Astrocyte of the spinal cord (primary cell): ENCODE measurements at regions not wholly inside any gene's neighbourhood (a gene's known extent, or its start where the extent isn't known, plus 50 kb on each side); places are given as distances from the start of the nearest gene placed in this dataset.

Experiments
- DNase-seq: peaks from one replicate; pipeline ENCODE4 v3.0.0; 2011; ENCODE audit warnings: low read depth, low spot score
- H3K4me3 ChIP-seq: 2 replicates; pipeline ENCODE4 v1.5.1; 2011; ENCODE audit warnings: low read depth, mild to moderate bottlenecking, low read length, moderate library complexity
- in situ Hi-C: cut with HindIII; loops from 2 replicates; pipeline ENCODE4 v1.10.0; 2017; ENCODE audit warnings: low sequenced_read_pairs
- TF ChIP-seq, protein P1 (sequence below): IDR thresholded peaks from 2 replicates; pipeline ENCODE4 v1.5.1; 2012; ENCODE audit warnings: low read depth, mild to moderate bottlenecking, low read length, inconsistent platforms

DNA sequence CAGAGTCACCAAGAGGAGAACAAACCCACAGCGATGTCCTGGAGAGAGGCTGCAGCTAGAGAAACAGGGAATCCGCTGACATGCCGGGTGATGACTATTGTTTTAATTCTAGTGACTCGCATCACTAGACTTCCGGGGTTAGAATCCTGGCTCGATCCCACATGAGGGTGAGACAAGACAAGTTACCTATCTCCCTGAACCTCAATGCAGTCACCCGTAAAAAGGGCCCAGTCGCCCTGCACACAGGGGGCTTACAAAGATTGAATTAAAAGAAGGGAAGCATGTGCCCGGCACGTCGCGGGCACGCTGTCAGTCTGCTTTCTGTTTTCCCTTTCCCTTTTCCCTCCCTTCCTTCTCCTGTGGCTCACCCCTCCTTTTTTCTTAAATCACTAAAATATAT is 212.9 kb upstream of the FOXF1 start:
- TF ChIP-seq, protein P1, sequence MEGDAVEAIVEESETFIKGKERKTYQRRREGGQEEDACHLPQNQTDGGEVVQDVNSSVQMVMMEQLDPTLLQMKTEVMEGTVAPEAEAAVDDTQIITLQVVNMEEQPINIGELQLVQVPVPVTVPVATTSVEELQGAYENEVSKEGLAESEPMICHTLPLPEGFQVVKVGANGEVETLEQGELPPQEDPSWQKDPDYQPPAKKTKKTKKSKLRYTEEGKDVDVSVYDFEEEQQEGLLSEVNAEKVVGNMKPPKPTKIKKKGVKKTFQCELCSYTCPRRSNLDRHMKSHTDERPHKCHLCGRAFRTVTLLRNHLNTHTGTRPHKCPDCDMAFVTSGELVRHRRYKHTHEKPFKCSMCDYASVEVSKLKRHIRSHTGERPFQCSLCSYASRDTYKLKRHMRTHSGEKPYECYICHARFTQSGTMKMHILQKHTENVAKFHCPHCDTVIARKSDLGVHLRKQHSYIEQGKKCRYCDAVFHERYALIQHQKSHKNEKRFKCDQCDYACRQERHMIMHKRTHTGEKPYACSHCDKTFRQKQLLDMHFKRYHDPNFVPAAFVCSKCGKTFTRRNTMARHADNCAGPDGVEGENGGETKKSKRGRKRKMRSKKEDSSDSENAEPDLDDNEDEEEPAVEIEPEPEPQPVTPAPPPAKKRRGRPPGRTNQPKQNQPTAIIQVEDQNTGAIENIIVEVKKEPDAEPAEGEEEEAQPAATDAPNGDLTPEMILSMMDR = no peak
- no peak overlapping the region for H3K4me3 ChIP-seq
- DNase-seq = no peak
- in situ Hi-C loops = no loop called here

- no peak for DNase-seq
- TF ChIP-seq, protein P1 = no peak
- in situ Hi-C loops = no loop called here
- no peak overlapping the region for H3K4me3 ChIP-seq
These were observed 212.2 kb upstream of the FOXF1 start for GRCh38 chr16:86297866-86298757.

DNA sequence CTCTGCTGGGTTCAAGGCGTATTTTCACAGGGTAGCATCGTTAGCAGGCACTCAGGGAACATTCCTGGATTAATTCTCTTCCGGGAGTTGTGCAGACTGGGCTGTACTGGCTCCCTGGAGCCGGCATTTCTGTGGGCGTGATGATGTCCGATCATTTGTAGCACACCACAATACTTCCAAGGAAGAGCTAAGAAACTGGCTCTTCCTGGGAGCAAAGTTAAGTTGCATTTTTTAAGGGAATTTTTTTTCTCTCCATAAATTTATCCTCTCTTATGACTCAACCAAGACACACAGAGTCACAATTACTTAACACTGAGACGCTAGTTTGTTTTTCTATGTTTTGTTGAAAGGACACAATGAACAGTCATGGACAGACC is 211.6 kb upstream of the FOXF1 start:
- in situ Hi-C loops = no loop called here
- no peak for DNase-seq
- no peak overlapping the region for H3K4me3 ChIP-seq
- TF ChIP-seq, protein P1 = no peak

DNA sequence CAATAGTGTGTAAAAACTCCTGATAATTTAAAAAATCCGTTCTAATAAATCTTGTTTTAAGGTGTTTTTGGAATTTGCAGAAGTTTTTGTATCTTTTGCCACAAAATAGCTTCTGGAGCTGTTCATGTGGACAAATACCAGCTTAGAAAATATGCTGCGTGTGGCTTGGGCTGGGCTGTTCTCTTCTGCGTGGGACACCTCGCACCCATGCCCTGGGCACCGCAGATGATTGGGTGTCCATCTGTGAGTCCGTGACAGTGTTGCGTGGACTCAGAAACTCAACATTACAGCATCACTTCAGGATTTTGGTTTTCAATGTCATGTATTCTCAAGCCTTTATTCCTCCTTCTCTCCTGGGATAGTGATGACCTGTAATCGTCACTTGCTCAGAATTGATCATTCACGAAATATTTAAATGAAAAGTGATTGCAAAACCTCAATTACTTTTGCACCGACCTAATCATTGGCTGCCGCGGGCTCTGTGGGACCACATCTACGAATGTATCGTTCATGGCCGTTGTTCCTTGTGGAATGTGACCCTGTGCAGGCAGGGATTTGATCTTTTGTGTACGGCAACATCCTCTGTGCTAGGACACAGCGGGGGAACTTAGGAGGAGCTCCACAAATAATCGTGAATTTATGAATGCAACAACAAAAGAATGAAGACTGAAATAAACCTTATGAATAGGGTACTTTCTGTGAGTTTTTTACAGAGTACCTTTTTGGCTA is 210.3 kb upstream of the FOXF1 start:
- in situ Hi-C loops = no loop called here
- TF ChIP-seq, protein P1 = no peak
- no peak overlapping the region for H3K4me3 ChIP-seq
- no peak for DNase-seq

DNA sequence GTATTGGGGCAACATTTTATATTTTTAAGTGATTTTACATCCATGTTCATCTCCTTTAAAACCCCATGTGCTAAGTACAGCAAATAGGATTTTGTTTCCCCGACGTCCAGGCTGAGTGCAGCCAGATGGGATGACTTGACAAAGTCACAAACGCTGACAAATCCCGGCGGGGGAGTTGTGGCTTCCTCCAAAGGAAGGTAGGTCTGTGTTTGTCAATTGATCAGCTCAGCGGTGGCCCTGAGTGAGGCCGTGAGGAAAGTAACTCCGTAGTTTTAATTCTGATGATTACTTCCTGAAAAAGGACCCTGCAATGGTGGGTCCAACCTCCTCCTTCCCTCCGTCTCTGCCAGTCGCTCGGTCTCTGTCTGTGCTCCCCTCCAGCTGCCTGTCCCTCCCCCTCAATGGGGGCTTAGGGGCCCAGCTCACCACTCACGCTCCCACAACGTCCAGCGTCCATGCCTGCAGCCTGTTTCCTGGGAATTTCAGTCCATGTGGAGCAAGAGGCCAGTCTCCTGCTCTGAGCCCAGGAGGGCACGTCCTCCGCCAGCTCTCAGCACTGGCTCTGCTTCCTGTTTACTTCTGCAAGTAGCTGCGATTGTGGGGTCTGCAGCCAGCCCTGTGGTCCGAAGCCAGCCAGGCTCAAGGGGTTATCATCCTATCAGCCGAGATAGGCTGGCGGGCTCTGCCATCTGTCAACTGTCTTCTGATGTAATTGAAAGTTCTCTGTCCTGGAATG is 209.4 kb upstream of the FOXF1 start:
- in situ Hi-C loops = no loop called here
- no peak overlapping the region for H3K4me3 ChIP-seq
- DNase-seq = no peak
- TF ChIP-seq, protein P1 = no peak

- DNase-seq = no peak
- TF ChIP-seq, protein P1 = no peak
- no peak overlapping the region for H3K4me3 ChIP-seq
- in situ Hi-C loops = no loop called here
These were observed 207.8 kb upstream of the FOXF1 start for GRCh38 chr16:86302421-86303109.
